K562 (cell line): ENCODE measurements at regions not wholly inside any gene's neighbourhood (a gene's known extent, or its start where the extent isn't known, plus 50 kb on each side); places are given as distances from the start of the nearest gene placed in this dataset.

ENCODE experiments used
- ATAC-seq: fragments of 200-7000 bp; cut with Tn5 transposase; 3 replicates; pipeline ENCODE4 v1.9.1; 2020; ENCODE audit warnings: moderate library complexity
- BruUV-seq: library from RNA; stranded (reverse); fragments of 400-500 nt; replicated peaks from 2 replicates; lab custom pipeline; 2021; lab: Mats Ljungman, UMichigan
- CTCF ChIA-PET: fragments of 300-600 bp; formaldehyde crosslinking; extraction: SDS; loops from one replicate; lab custom pipeline; 2021; ENCODE audit warnings: low intra/inter-chr PET ratio; lab: Yijun Ruan, JAX
- POLR2A ChIA-PET: fragments of 300-600, 350-650 bp; sonication (Branson Sonifier 250); formaldehyde crosslinking; extraction: SDS; loops from one replicate; lab custom pipeline; 2021; ENCODE audit warnings: antibody characterized with exemption, inconsistent platforms; lab: Yijun Ruan, JAX
- DNase-seq, 4 experiments: peaks; one replicate each; pipeline versions ENCODE4 v3.0.0 to v3.0.0-alpha.2; 2011 to 2018; ENCODE audit warnings: low spot score in 3 of 4, mixed read lengths in 3 of 4; ENCODE audit errors: extremely low read depth in 1 of 4
- FAIRE-seq: peaks from 2 replicates; lab custom pipeline; 2011; peaks lifted over from hg19 to GRCh38; lab: Jason Lieb, UNC
- H2AFZ ChIP-seq: 2 replicates; pipeline ENCODE4 v1.6.0; 2011; ENCODE audit warnings: low read depth, low read length, control low read depth, inconsistent platforms
- H3K27ac ChIP-seq: fragments of 200-600 bp; 3 replicates; pipeline ENCODE4 v1.8.0; 2011; ENCODE audit warnings: low read depth, mild to moderate bottlenecking, control low read depth, inconsistent platforms, low read length, moderate library complexity, mixed read lengths; ENCODE audit errors: extremely low read depth
- H3K27me3 ChIP-seq, 2 experiments: fragments of 300-600 bp in 1 of 2; 2 replicates in 1 of 2; 3 replicates in 1 of 2; pipeline versions ENCODE4 v1.6.0 to v1.8.0; 2011; ENCODE audit warnings: inconsistent platforms in 2 of 2, low read length in 2 of 2, mild to moderate bottlenecking in 1 of 2, mixed read lengths in 1 of 2, moderate library complexity in 1 of 2; ENCODE audit not compliant: control insufficient read depth in 2 of 2, insufficient read depth in 2 of 2
- H3K36me3 ChIP-seq: fragments of 300-600 bp; 3 replicates; pipeline ENCODE4 v1.8.0; 2011; ENCODE audit warnings: mild to moderate bottlenecking, low read length, inconsistent platforms; ENCODE audit not compliant: control insufficient read depth, insufficient read depth
- H3K4me1 ChIP-seq, 2 experiments: fragments of 200-600 bp in 1 of 2; replicated peaks in 1 of 2; 2 replicates in 1 of 2; 3 replicates in 1 of 2; pipeline versions ENCODE4 v1.5.1 to v1.8.0; 2011; ENCODE audit warnings: inconsistent platforms in 2 of 2, low read length in 2 of 2, mild to moderate bottlenecking in 1 of 2, mixed read lengths in 1 of 2, moderate library complexity in 1 of 2; ENCODE audit not compliant: control insufficient read depth in 2 of 2, insufficient read depth in 2 of 2
- H3K4me2 ChIP-seq: 2 replicates; pipeline ENCODE4 v1.6.1; 2011; ENCODE audit warnings: low read length, control low read depth, inconsistent platforms, mixed read lengths; ENCODE audit not compliant: insufficient read depth
- H3K4me3 ChIP-seq: fragments of 200-600 bp; sonication (generic), shearing (Covaris generic); 2 replicates; pipeline ENCODE4 v1.5.1; 2016; ENCODE audit warnings: control low read depth, inconsistent platforms
- H3K79me2 ChIP-seq: fragments of 200-600 bp; 3 replicates; pipeline ENCODE4 v1.8.0; 2011; ENCODE audit warnings: low read length, inconsistent platforms; ENCODE audit not compliant: control insufficient read depth, insufficient read depth
- H3K9ac ChIP-seq, 2 experiments: 2 replicates each; pipeline versions ENCODE4 v1.6.0 to v1.6.1; 2011; ENCODE audit warnings: low read depth in 2 of 2, low read length in 2 of 2, control low read depth in 1 of 2, inconsistent platforms in 1 of 2, mild to moderate bottlenecking in 1 of 2, mixed read lengths in 1 of 2; ENCODE audit not compliant: insufficient read depth in 1 of 2
- H3K9me1 ChIP-seq: one replicate; pipeline ENCODE4 v1.6.0; 2011; ENCODE audit warnings: inconsistent platforms, mild to moderate bottlenecking, low read length, moderate library complexity; ENCODE audit not compliant: control insufficient read depth, insufficient read depth
- H3K9me3 ChIP-seq: replicated peaks from 2 replicates; pipeline ENCODE4 v1.5.1; 2011; ENCODE audit warnings: low read depth, low read length, inconsistent platforms; ENCODE audit not compliant: control insufficient read depth, insufficient read depth
- H4K20me1 ChIP-seq: replicated peaks from 2 replicates; pipeline ENCODE4 v1.6.1; 2011; ENCODE audit warnings: low read length, inconsistent platforms, mixed read lengths; ENCODE audit not compliant: control insufficient read depth, insufficient read depth
- E2F5 ChIP-seq: sonication (generic); formaldehyde crosslinking; IDR thresholded peaks from 2 replicates; pipeline ENCODE4 v1.8.0; 2022; ENCODE audit warnings: mild to moderate bottlenecking, missing genetic modification reagents
- HDAC6 ChIP-seq: IDR thresholded peaks from 2 replicates; pipeline ENCODE4 v1.6.1; 2012; ENCODE audit warnings: low read depth, mild to moderate bottlenecking, control low read depth, inconsistent platforms, low read length, moderate library complexity
- KLF13 ChIP-seq: fragments of 450-650 bp; IDR thresholded peaks from 2 replicates; pipeline ENCODE4 v1.6.1; 2016; ENCODE audit warnings: missing genetic modification characterization, low read depth, mild to moderate bottlenecking, missing compliant biosample characterization, moderate library complexity, borderline replicate concordance
- SIN3B ChIP-seq: fragments of 450-650 bp; IDR thresholded peaks from 2 replicates; pipeline ENCODE4 v1.6.1; 2017; ENCODE audit warnings: low read depth, mild to moderate bottlenecking, moderate library complexity
- TEAD4 ChIP-seq, 2 experiments: sonication (generic) in 1 of 2; formaldehyde crosslinking in 1 of 2; IDR thresholded peaks; 2 replicates each; pipeline versions ENCODE4 v1.6.1 to v1.8.0; 2012 to 2022; ENCODE audit warnings: borderline replicate concordance in 1 of 2, inconsistent platforms in 1 of 2, low read length in 1 of 2, mild to moderate bottlenecking in 1 of 2, missing genetic modification reagents in 1 of 2
- TSC22D4 ChIP-seq: fragments of 450-650 bp; IDR thresholded peaks from 2 replicates; pipeline ENCODE4 v1.6.1; 2016; ENCODE audit warnings: missing genetic modification characterization, missing biosample characterization, control low read depth
- ZFX ChIP-seq: sonication (generic); formaldehyde crosslinking; IDR thresholded peaks from 2 replicates; pipeline ENCODE4 v1.8.0; 2022; ENCODE audit warnings: mild to moderate bottlenecking, missing genetic modification reagents, moderate library complexity
- WGBS: fragments of 100-300 bp; shearing (Covaris generic); methylation state at CpG from one replicate; pipeline ENCODE4 v1.1.6; 2016; ENCODE audit warnings: low coverage, mixed read lengths; ENCODE audit not compliant: insufficient coverage; ENCODE audit errors: missing lambda C conversion rate; 5-methylcytosine and 5-hydroxymethylcytosine counted together
- in situ Hi-C: fragments of 300-500 bp; cut with MboI; formaldehyde crosslinking; loops from 4 replicates; pipeline ENCODE4 v1.15.0; 2018; ENCODE audit warnings: inconsistent platforms, mixed read lengths
- intact Hi-C: fragments of 100-400 bp; cut with micrococcal nuclease; formaldehyde crosslinking; loops from 2 replicates; pipeline ENCODE4 v1.14.2; 2022

GRCh38 chr2:64392529-64392928 lies 61.4 kb upstream of the LGALSL start:
- ChIA-PET POLR2A (no interaction called here), CTCF (interaction anchor here (1.2 kb wide), 1 partner anchor 473 kb away, joined by 3 read pairs; no protein-coding TSS in a partner anchor)
- H2AFZ ChIP-seq, result no peak overlapping the region
- no peaks in the 10 kb centered on the region for H3K9me1 ChIP-seq
- no peaks in the 10 kb centered on the region for H3K36me3 ChIP-seq
- H3K4me3 ChIP-seq, result no peak overlapping the region
- H4K20me1 ChIP-seq, result no peaks in the 10 kb centered on the region
- WGBS, result 13% methylated on average over 2 of the region's 2 CpGs
- no peak for ATAC-seq
- no TSS peak for BruUV-seq
- no peak for DNase-seq
- no peaks in the 10 kb centered on the region for H3K9me3 ChIP-seq
- in situ Hi-C loops (no loop called here), intact Hi-C loops (no loop called here)
- no peak overlapping the region for H3K4me2 ChIP-seq
- no peaks in the 10 kb centered on the region for H3K79me2 ChIP-seq
- no peak for TF ChIP-seq HDAC6
- peaks cover 0 to 13% of the 10 kb centered on the region in 2 experiments; a peak in 2 of 5 replicates for H3K27me3 ChIP-seq
- H3K27ac ChIP-seq, result no peak overlapping the region
- FAIRE-seq, result no peak
- peaks cover 0 to 7% of the 10 kb centered on the region in 2 experiments; a peak in 3 of 5 replicates for H3K4me1 ChIP-seq
- H3K9ac ChIP-seq, result no peak overlapping the region

- no peak for ATAC-seq
- in situ Hi-C loops (no loop called here), intact Hi-C loops (no loop called here)
- TF ChIP-seq TSC22D4 (tag), result no peak
- TF ChIP-seq ZFX (CRISPR knock-in tag), result no peak
- TF ChIP-seq TEAD4 (IDR thresholded peaks at IDR 0.05; ENCODE audit: low read length), result no peak
- TF ChIP-seq TEAD4 (CRISPR knock-in tag; IDR thresholded peaks at IDR 0.05; ENCODE audit: borderline replicate concordance), result no peak
- TF ChIP-seq KLF13 (tag), result no peak
- no peak for TF ChIP-seq E2F5 (CRISPR knock-in tag)
- TF ChIP-seq SIN3B, result no peak
- Histone ChIP-seq H3K27me3 (peaks cover 0 to 13% of the 10 kb centered on the region in 2 experiments; a peak in 2 of 5 replicates), H3K9me3 (no peaks in the 10 kb centered on the region), H3K36me3 (no peaks in the 10 kb centered on the region), H3K4me3 (no peak overlapping the region), H3K4me1 (peaks cover 0 to 7% of the 10 kb centered on the region in 2 experiments; a peak in 3 of 5 replicates), H3K9me1 (no peaks in the 10 kb centered on the region), H4K20me1 (no peaks in the 10 kb centered on the region), H2AFZ (no peak overlapping the region), H3K4me2 (no peak overlapping the region), H3K9ac (no peak overlapping the region), H3K79me2 (no peaks in the 10 kb centered on the region), H3K27ac (no peak overlapping the region)
- CTCF ChIA-PET, result no interaction called here
- DNase-seq, result no peak
- no TSS peak for BruUV-seq
- POLR2A ChIA-PET, result no interaction called here
- WGBS, result 0% methylated on average over 3 of the region's 3 CpGs
- no peak for FAIRE-seq
Measured at GRCh38 chr2:64393383-64394010, 60.5 kb upstream of the LGALSL start.
